IPS-NIHi11 (cell line): ENCODE measurements at regions not wholly inside any gene's neighbourhood (a gene's known extent, or its start where the extent isn't known, plus 50 kb on each side); places are given as distances from the start of the nearest gene placed in this dataset.

Experiments used
- DNase-seq: peaks from one replicate; pipeline ENCODE4 v3.0.0; 2012; ENCODE audit warnings: mixed read lengths, low spot score

DNA sequence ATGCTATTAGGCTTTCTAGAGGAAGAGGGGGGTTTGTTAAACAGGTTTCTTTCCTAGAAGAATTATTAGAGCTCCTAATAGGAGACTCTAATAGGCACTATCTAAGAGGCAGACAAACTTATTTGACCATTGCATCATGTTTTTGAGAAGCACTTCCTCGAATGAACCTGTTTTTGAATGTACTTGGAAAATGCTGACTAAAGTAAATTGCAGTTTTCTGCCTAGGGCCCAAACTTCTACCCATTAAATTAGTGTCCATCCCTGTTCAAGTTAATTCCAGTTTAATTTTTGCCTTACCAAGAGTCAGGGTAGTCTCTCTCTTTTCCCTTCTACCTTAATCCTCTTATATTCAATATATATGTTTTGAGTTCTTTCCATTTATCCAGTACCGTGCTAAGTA, 1029.6 kb downstream of the TTLL7 start:
- no peak for DNase-seq

DNA sequence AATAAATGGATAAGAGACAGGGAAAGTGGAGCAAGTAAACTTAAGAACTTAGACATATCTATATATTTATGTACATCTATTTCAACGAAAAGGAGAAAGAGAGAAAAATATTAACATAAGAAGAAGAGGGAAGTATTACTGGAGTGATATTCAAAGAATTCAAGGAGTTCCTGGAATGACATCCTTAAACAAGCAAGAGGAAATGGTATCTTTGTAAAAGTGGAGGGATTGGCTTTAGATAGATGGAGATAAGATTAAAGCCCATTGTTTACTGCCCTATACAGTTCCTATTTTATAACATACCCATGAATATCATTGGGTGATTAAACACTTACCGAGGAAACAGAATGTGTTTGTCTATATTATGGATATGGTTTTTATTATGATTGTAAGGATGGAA, 1036.3 kb downstream of the TTLL7 start:
- no peak for DNase-seq

DNA sequence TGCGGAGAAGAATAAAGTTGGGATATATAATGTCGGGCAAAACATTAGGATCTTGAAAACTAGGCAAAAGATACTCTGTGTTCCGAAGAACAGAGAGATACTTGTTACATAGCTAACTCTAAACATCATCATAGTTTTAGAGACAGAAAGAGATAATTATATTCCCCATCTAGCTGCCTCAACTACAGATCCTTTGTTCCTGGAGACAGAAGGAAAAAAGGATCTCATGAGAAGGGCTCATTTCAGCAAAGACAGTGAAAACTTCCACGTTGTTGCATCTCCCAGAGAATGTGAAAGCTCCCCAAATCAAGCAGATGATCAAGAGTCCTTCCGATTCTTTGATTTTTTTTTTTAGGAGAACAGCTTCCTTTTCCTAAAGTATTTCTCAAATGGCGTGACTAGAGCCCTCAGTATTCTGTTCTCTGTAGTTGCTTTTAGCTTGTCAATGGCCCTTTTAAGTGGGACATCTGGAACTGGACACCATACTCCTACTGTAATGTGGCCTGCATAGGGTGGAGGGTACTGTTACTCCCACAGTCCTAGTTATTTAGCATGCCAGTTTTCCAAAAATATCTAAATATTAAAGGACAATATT, 1048.2 kb downstream of the TTLL7 start:
- no peak for DNase-seq

DNA sequence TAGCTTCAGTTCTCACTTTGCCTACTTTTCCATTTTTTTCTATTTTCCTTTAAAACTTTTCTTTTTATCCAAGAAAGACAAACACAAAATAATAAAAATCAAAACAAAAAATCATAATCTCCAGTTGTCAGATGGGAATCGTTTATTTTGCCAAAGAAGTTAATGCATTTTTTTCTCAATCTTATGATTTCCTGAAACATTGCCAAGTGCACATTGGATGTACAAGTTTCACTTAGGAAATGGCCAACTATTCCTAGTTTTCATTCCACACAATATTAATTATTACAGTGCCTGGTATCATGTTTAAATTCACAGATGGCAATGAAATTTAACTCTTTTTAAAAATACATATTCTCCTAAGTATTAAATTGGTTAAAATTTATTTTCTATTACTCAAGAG, 1050.5 kb downstream of the TTLL7 start:
- no peak for DNase-seq

DNA sequence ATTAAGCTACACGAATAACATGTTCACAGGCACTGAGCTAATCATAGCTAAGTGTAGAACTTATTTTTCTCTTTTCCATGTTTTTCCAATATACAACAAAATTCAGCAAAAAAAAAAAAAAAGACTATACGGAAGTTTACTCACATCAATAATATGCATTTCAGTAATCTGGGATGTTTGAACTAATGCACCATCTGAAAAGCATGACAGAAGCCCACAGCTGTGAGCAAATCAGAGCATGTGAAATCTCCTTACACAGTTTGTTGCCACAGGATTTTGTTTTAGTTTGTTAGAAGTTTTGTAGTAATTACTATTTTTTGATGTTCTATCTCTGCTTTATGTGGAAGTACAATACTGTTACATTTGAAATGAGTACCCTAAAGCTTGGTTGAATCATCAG, 1051.7 kb downstream of the TTLL7 start:
- no peak for DNase-seq

DNA sequence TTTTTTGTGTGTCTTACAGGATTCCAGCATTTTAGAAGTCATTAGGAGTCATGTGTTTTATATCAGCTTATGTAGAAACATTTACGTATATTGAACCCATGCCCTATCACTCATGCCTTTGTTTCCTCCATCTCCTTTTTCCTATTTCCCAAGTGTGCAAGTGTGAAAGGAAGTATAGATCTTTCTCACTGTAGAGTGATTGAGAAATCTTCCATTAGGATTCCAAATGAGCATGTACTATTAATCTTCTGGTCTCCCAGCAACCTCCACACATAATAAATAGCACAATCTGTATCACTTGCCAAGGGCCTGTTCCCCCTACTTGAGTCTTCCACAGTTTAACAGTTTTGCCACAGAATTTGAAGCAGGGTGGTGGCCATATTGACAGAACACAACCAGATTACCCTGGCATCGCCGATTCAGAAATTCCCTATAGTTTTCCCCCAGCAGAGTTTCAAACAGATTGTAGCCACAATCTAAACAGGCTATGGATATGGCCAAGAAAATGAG, 1052.8 kb downstream of the TTLL7 start:
- no peak for DNase-seq

DNA sequence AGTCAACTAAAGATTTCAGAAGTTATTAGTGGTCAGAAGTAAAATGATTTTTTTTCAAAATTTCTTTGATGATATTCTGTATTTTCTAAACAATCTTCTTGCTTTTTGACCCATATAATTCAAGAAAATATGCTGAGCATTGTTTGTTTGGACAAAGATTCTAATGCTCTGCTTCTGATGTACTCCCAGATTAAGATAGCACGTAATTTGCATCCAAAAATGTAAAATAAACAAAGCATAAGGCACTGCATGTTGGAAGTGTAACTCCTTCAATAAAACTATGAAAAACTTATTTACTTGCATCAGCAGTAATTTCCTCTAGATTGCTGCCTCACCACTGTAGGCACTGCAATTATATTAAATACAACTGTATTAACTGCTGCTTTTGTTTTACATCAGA, 1054.1 kb downstream of the TTLL7 start:
- DNase-seq = no peak

DNA sequence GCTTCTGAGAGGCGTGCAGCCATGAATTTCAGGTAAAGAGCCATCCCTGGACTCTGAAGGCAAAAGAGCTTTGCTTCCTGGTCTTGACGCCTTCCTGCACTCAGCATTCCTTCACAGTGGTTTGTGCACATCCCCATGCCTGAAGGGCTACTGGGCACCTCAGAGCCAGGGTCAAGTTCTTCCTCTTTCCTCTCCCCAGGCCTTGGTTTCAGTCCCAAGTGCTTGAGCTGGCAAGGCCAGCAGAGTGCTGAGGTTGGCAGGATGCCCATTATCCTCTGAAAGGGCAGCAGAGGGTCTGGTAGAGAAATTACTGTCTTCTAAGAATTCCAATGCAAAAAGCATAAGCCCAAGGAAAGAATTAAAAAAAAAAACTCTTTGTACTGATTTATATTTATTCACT, 1064.9 kb downstream of the TTLL7 start:
- no peak for DNase-seq

DNA sequence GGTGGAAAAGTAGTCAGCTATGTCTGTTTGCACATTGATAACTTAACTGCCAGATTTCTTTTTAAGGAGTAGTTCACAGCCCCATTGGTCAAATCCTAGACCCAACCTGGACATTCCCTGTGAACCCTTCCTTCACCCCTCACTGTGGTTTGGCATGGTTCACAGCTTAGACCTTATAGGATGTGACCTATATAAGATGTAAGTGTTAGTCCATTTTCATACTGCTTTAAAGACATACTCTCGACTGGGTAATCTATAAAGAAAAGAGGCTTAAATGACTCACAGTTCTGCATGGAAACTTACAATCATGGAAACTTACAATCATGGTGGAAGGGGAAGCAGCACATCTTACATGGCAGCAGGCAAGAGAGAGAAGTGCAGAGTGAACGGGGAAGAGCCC, 1066.2 kb downstream of the TTLL7 start:
- DNase-seq = no peak

DNA sequence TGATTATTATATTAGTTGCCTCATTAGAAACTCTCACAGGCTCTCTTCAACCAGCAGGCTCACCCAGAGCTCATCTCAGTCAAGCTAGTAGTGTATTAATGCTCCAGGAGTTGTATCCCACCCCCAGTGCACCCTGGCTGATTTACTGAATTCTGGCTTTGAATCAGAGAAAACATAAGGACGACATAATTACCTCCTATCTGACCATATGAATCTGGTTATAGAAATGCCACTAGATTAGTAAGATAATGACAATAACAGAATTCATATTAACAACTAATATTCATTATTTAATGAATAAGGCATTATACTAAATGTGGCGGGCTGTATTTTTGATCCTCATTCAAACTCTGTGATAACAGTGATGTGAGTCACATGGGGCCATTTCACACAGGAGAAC, 1066.7 kb downstream of the TTLL7 start:
- DNase-seq = no peak

DNA sequence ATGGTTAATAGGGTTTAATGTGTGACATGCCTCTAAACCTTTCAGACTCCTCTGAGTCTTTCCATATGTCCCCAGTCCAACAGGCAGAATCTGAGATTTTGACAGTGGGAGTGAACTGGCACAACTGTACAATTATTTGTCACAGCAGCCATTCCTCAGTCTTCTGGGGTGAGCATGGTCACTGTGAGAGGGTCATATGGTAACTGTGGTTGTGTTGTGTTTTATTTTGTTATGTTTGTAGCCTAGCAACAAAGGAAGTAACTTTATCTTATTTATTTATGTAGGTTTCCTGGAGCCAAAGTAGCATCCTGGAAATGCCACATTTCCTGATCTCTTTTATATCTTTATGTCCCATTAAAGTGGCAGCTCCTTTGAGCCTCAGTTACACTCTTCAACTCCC, 1067.9 kb downstream of the TTLL7 start:
- DNase-seq = no peak

DNA sequence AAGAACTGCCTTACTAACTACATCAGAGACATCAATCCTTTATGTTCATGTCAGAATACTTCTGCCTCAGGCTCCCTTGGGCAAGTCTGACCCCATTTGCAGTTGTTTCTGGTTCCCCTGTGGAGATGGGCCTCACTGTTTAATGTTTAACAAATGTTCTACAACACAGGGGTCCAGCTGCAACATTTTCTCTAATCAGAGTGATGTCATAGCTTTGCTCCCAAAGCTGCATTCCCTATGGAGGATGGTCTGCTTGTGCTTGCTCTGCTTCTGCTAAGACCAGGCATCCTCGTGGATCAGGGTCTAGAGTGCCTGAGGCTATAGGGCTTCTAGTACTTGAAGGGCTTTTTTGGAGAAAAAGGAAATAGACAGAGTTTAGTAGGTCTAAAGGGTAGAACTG, 1071.2 kb downstream of the TTLL7 start:
- no peak for DNase-seq

DNA sequence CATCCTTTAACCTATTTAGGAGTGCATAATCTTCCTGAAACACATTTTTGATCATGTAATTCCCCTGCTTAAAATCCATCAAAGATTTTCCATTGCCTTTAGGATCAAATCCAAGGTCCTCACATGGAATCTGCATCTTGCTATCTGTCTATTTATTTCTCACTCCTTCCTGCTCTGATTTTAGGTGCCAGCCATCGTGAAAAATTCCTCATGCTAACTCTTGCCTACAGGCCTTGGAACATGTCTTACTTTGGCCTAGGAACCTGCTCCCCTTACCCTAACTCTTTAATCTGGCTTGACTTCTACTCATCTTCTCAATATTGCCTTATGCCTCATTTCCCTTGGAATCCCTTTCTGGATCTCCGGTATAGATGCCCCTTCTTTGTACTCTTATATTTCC, 1074.3 kb downstream of the TTLL7 start:
- no peak for DNase-seq

DNA sequence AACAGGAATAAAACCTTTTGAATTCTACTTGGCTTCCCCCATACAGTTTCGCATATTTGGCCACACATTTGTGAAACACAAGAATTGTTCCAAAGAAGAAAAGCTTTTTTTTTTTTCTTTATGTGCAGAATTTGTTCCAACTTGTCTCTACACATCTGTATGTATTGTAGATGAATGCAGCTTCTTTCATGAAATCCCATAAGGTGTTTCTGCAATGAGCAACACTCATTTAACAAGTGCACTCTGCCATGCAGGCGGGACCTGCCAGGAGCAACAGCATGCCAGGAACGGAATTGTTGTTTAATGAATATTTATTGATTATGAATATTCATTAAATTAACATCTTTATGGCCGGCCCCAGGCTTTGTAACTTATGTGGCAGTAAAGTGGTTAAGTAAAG, 1075.0 kb downstream of the TTLL7 start:
- DNase-seq = no peak

DNA sequence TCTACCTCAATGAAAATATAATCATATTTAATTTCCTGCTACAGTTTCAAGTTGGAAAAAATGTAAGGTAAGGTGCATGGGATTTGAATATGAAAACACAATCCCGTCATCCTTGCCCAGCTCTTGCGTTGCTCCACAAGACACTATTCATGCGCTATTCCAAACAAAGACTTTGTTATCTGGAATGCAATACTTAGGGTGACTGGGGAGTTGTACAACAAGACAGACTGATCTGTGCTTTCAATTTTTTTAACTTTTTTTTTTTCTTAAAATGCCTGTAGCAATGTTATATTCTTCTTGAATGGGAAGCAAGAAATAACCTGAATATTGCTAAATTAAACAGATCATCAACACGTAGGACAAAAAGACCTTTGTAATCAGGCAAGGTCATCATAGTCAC, 1077.2 kb downstream of the TTLL7 start:
- DNase-seq = no peak

DNA sequence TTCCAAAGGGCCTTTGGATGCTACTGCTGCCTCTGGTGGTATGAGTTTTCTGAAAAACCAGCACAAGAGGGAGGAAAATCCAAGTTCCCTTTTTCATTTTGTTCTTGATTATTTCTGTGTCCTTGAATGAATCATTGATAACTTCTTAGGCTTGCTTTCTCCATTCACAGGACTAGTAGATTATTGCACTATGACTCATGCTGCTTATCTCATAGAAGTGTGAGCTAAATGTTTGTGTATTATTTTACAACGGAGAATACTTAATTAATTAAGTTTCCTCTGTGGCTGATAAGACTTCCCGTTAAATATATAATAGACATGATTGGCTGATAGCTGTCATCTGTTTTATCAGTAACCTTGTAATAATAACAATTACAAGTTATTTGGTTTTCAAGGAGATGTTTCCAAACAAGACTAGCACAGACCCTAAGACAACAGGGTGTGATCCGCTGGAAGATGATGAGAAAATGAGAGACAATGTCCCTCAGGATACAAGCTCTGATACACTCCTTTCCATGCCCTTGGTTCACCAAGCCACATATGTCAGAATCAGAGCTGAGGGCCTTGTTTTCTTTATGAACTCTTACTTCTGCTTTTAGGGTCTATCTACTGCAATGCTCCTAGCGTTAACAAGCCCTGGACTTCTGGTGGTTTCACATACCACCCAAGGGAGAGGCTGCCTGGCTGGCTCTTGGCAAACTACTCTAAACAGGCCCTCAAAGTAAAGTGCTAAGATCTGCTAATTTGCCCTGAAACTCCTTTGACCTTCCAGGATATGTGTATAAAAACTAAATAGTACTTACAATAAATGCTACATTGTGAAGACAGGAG, 1078.3 kb downstream of the TTLL7 start:
- DNase-seq = no peak

DNA sequence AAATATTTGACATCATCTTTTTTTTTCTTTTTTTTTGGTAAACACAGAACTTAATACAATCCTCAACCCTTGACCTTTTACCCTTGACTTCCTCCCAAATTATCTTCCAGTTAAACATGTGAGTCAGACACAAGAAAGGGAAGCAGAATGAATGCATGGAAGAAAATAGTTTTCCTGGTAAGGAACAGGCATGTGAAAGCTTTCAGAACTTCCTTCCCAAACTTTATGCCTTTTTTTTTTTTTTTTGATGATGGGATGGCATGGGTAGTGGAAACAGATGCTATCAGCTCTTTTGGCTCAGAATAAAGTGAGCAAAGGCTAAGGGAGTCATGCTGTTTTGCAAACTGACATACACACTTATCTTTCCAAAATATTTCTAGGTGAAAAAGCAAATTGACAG, 1079.1 kb downstream of the TTLL7 start:
- DNase-seq = no peak

DNA sequence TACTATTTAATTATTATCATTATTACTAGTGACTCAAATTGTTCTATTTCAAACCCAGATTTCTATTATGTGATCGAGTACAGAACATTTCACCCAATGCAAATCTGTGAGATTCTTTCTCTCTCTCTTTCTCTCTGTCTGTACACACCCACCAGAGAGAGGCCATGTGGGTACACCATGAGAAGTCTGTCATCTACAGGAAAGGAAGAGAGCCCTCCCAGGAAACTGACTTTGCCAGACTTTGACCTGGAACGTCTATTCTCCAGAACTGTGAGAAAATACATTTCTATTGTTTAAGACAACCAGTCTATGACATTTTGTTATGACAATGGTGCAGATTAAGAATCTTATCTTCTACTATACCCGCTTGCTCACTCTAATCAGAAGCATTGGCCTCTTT, 1091.6 kb downstream of the TTLL7 start:
- no peak for DNase-seq

DNA sequence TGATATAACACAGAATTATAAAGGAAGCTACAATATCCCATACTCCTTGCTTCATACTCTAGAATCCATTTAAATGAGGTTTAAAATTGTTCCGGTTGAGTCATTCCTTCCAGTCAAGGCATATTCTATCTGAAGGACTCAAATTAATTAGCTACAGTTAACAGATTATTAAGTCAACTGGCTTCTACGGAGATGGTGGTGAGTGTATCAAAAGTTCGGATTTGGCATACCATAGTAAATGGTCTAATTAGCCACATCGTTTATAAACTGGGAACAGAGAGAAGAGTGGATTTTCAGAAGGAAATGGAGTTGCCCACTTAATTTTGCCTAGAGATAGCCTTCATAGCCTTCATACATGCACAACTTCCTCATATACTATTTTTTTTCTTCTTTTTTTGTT, 1095.3 kb downstream of the TTLL7 start:
- DNase-seq = no peak

DNA sequence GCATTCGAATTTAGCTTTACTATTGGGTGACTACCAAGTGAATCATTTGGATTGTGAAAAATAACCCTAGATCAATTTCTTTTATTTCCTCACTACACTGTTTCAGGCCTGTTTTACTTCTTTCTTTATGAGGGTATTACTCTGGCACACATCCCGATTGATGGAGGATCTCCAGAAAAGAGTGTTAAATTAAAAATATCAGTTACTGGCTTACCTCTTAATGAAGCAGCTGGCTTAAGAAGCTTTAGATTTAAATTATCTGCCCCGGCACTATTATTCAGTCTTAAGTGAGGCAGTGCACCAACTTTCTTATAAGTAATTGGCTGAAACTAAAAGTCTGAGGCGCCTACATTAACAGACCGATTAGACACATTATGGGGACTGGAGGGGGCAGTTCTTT, 1097.4 kb downstream of the TTLL7 start:
- no peak for DNase-seq

DNA sequence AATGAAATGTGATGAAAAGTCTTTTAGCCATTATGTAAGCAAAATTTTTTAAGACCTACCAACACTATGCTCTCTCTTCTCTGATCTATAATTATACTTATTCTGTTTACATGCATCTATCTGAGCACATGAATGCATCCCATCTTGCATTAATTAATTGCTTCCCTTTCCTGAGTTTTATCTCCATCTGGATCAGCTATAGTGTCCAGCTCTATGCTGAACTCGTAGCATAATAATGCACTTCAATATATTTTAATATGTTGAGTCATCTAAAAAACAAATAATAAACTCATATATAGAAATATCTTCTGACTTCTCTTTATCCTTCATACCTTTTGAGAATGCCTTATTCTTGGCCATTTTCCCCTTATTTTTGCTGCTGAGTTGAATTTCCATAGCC, 1097.8 kb downstream of the TTLL7 start:
- no peak for DNase-seq

DNA sequence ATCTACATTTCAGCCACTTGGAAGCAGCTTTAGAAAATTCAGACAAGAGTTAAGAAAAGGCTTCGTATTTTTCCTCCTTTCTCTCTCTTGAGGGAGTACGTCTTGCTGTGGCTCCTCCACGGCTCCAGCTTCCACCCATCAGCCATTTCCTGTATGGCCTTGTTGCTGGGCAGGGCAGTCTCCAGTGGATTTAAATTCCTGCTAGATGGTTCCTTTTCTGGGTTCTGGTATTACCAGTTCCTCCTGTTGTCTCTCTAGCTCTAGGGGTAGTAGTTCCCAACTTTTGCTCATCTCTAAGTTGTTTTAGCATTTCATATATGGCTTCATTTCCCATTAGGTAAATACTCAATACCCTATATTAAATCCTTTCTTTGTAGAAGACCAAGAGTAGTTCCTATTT, 1098.3 kb downstream of the ADGRL2 start:
- no peak for DNase-seq

DNA sequence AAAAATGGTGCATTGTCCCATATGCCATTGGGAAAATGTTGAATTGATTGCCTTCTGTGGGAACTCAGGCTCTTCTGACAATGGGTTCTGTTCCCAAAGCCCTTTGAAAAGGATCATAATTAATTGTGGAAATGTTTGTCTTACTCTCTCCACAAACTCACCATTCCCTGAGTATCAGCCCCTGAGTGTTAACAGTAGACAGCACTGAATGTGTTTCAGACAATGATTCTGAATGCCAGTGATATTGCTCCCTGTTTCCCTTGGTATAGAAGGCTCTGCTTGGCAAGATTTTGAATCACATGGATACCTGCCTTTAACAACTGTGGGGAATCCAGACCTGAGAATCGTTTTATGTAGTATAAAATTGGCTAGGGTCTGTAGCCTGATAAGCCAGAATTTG, 1096.8 kb downstream of the ADGRL2 start:
- no peak for DNase-seq

DNA sequence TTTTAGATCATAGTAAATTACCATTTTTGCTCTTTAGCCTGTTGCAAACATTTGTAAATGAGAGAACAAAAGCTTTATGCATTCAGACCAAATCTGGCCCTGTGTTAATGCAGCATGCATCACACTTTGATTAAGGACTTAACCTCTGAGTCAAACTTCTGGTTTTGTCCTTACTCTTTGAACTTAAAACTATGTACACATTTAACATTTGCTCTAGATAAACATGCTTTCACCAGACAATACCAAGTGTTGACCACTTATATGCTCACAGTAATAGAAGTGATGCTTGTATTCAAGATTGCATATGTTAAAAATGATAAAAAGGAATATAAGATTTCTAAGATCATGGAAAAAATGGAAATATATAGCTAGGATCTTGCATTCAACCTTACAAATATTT, 1095.3 kb downstream of the ADGRL2 start:
- DNase-seq = no peak
